Mesendoderm (in vitro differentiated cells): ENCODE measurements at regions not wholly inside any gene's neighbourhood (a gene's known extent, or its start where the extent isn't known, plus 50 kb on each side); places are given as distances from the start of the nearest gene placed in this dataset.
"Not testable (repeated sequence)": the region's sequence is repeated elsewhere in the genome, so short reads cannot be mapped to it uniquely, and the experiment has no call there.

ENCODE experiments used
- DNase-seq: peaks from one replicate; pipeline ENCODE4 v3.0.0; 2013
- H2AK5ac ChIP-seq: 2 replicates; pipeline ENCODE4 v1.6.1; 2013; ENCODE audit warnings: low read length, inconsistent platforms
- H2BK120ac ChIP-seq: 2 replicates; pipeline ENCODE4 v1.6.1; 2013; ENCODE audit warnings: low read depth, mild to moderate bottlenecking, low read length, moderate library complexity, mixed read lengths
- H2BK15ac ChIP-seq: replicated peaks from 2 replicates; pipeline ENCODE4 v1.6.1; 2013; ENCODE audit warnings: low read depth, mild to moderate bottlenecking, moderate library complexity
- H2BK5ac ChIP-seq: 2 replicates; pipeline ENCODE4 v1.6.1; 2013; ENCODE audit warnings: low read length, inconsistent platforms
- H3K18ac ChIP-seq: 2 replicates; pipeline ENCODE4 v1.6.1; 2013; ENCODE audit warnings: mild to moderate bottlenecking, low read length, mixed read lengths
- H3K23ac ChIP-seq: one replicate; pipeline ENCODE4 v1.6.1; 2013; ENCODE audit warnings: low read length
- H3K27ac ChIP-seq: 2 replicates; pipeline ENCODE4 v1.5.1; 2013; ENCODE audit warnings: low read depth, mild to moderate bottlenecking, inconsistent platforms, low read length, moderate library complexity
- H3K27me3 ChIP-seq: 2 replicates; pipeline ENCODE4 v1.6.1; 2013; ENCODE audit warnings: low read length, control low read depth, mild to moderate bottlenecking, inconsistent platforms; ENCODE audit not compliant: insufficient read depth, poor library complexity
- H3K36me3 ChIP-seq: 2 replicates; pipeline ENCODE4 v1.6.1; 2013; ENCODE audit warnings: low read length, inconsistent platforms; ENCODE audit not compliant: control insufficient read depth, insufficient read depth
- H3K4ac ChIP-seq: one replicate; pipeline ENCODE4 v1.6.1; 2013; ENCODE audit warnings: low read depth, mild to moderate bottlenecking, low read length, moderate library complexity
- H3K4me1 ChIP-seq: 2 replicates; pipeline ENCODE4 v1.6.1; 2013; ENCODE audit warnings: low read depth, low read length, inconsistent platforms; ENCODE audit not compliant: control insufficient read depth
- H3K4me2 ChIP-seq: 2 replicates; pipeline ENCODE4 v1.6.1; 2013; ENCODE audit warnings: low read length
- H3K4me3 ChIP-seq: 2 replicates; pipeline ENCODE4 v1.5.1; 2013; ENCODE audit warnings: mild to moderate bottlenecking, low read length
- H3K56ac ChIP-seq: one replicate; pipeline ENCODE4 v1.6.1; 2013; ENCODE audit warnings: low read length
- H3K79me1 ChIP-seq: 2 replicates; pipeline ENCODE4 v1.6.1; 2013; ENCODE audit warnings: low read length, inconsistent platforms
- H3K79me2 ChIP-seq: 2 replicates; pipeline ENCODE4 v1.6.1; 2013; ENCODE audit warnings: mild to moderate bottlenecking, low read length; ENCODE audit not compliant: control insufficient read depth, insufficient read depth
- H3K9ac ChIP-seq: 2 replicates; pipeline ENCODE4 v1.6.1; 2013; ENCODE audit warnings: low read length, inconsistent platforms
- H4K5ac ChIP-seq: one replicate; pipeline ENCODE4 v1.6.1; 2013; ENCODE audit warnings: low read length
- H4K8ac ChIP-seq: one replicate; pipeline ENCODE4 v1.6.1; 2013; ENCODE audit warnings: low read depth, mild to moderate bottlenecking, control low read depth, low read length, moderate library complexity
- WGBS: extraction: QIAGEN DNeasy Blood & Tissue Kit; methylation state at CpG from one replicate; pipeline ENCODE4 v1.1.7; 2013; ENCODE audit warnings: low lambda C conversion rate, missing lambda C conversion rate; ENCODE audit not compliant: insufficient coverage; ENCODE audit errors: extremely low coverage; 5-methylcytosine and 5-hydroxymethylcytosine counted together

DNA sequence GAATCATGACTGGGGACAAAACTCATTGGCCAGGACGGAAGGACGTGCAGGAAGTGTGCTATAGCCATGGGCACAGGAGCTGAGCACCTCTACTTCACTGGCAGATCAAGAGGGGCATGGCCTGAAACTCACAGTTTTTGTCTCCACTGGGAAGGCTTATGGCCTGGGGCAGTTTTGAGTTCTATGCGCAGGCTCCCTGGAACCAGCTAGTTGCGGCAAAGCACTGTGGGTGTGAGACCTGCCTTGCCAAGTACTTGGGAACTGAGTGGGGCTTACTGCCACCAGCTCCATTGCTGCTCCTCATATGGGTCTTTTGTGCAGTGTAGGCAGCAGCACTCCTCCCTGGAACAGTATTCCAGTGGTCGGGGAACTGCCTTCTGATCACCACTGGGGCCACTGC is 282.6 kb upstream of the EYS start:
- WGBS, result no CpG with 5 or more reads among the region's 5 CpGs
- H3K36me3 ChIP-seq, result no peaks in the 10 kb centered on the region
- no peak overlapping the region for H2AK5ac ChIP-seq
- H3K79me2 ChIP-seq, result no peaks in the 10 kb centered on the region
- H3K79me1 ChIP-seq, result no peaks in the 10 kb centered on the region
- H2BK15ac ChIP-seq, result no peak overlapping the region
- H3K27me3 ChIP-seq, result no peaks in the 10 kb centered on the region
- no peak overlapping the region for H3K56ac ChIP-seq
- no peak overlapping the region for H3K4me3 ChIP-seq
- DNase-seq, result no peak
- H3K27ac ChIP-seq, result no peak overlapping the region
- no peak overlapping the region for H3K9ac ChIP-seq
- H3K23ac ChIP-seq, result no peak overlapping the region
- no peak overlapping the region for H3K4ac ChIP-seq
- no peak overlapping the region for H3K18ac ChIP-seq
- no peak overlapping the region for H4K8ac ChIP-seq
- H4K5ac ChIP-seq, result no peak overlapping the region
- no peaks in the 10 kb centered on the region for H3K4me1 ChIP-seq
- no peak overlapping the region for H2BK5ac ChIP-seq
- H2BK120ac ChIP-seq, result no peak overlapping the region
- H3K4me2 ChIP-seq, result no peak overlapping the region

DNA sequence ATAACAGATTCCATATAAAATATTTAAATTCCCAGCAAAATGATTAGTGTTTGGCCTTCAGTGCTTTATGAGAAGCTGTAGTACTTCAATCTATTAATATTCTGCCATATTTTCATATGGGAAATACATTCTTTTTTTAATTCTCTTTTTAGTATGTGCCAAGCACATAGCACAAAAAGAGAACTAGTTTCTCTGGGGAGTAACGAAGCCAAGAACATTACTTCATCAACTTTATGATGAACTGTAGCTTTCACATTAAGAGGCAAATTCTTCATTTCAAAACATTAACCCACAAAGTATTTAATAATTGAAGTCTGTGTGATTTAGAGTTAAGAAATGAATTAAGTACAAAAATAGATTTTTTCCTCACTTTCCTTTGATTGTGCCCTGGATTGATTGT is 281.0 kb upstream of the EYS start:
- no peaks in the 10 kb centered on the region for H3K4me1 ChIP-seq
- no peak overlapping the region for H2BK120ac ChIP-seq
- H3K27ac ChIP-seq, result no peak overlapping the region
- no peak for DNase-seq
- H3K4me2 ChIP-seq, result no peak overlapping the region
- H3K56ac ChIP-seq, result no peak overlapping the region
- no peak overlapping the region for H3K9ac ChIP-seq
- no CpG with 5 or more reads among the region's 1 CpG for whole genome bisulfite sequencing
- H3K79me1 ChIP-seq, result no peaks in the 10 kb centered on the region
- no peak overlapping the region for H2AK5ac ChIP-seq
- H2BK15ac ChIP-seq, result no peak overlapping the region
- H3K36me3 ChIP-seq, result no peaks in the 10 kb centered on the region
- H3K18ac ChIP-seq, result no peak overlapping the region
- no peak overlapping the region for H3K4ac ChIP-seq
- H2BK5ac ChIP-seq, result no peak overlapping the region
- no peaks in the 10 kb centered on the region for H3K27me3 ChIP-seq
- no peak overlapping the region for H3K23ac ChIP-seq
- H3K4me3 ChIP-seq, result no peak overlapping the region
- no peaks in the 10 kb centered on the region for H3K79me2 ChIP-seq
- H4K5ac ChIP-seq, result no peak overlapping the region
- no peak overlapping the region for H4K8ac ChIP-seq

GRCh38 chr6:65984089-65984488 is 277.1 kb upstream of the EYS start:
- Histone ChIP-seq H4K8ac (no peak overlapping the region), H3K4me3 (no peak overlapping the region), H3K9ac (no peak overlapping the region), H2BK120ac (no peak overlapping the region), H3K36me3 (no peaks in the 10 kb centered on the region), H3K4ac (no peak overlapping the region), H4K5ac (no peak overlapping the region), H2BK15ac (no peak overlapping the region), H3K56ac (no peak overlapping the region), H3K4me2 (no peak overlapping the region), H3K18ac (no peak overlapping the region), H3K23ac (no peak overlapping the region), H3K4me1 (no peaks in the 10 kb centered on the region), H3K79me1 (no peaks in the 10 kb centered on the region), H3K27ac (no peak overlapping the region), H3K79me2 (no peaks in the 10 kb centered on the region), H3K27me3 (no peaks in the 10 kb centered on the region), H2BK5ac (no peak overlapping the region), H2AK5ac (no peak overlapping the region)
- no peak for DNase-seq
- WGBS, result no CpG with 5 or more reads among the region's 2 CpGs

GRCh38 chr6:65979120-65979519 is 272.1 kb upstream of the EYS start:
- H4K5ac ChIP-seq, result no peak overlapping the region
- H2BK5ac ChIP-seq, result no peak overlapping the region
- no peak overlapping the region for H3K9ac ChIP-seq
- no peaks in the 10 kb centered on the region for H3K79me2 ChIP-seq
- H3K4me2 ChIP-seq, result no peak overlapping the region
- no peak overlapping the region for H4K8ac ChIP-seq
- H3K23ac ChIP-seq, result no peak overlapping the region
- H3K4me1 ChIP-seq, result no peaks in the 10 kb centered on the region
- no peak for DNase-seq
- WGBS, result no CpG with 5 or more reads among the region's 2 CpGs
- no peaks in the 10 kb centered on the region for H3K79me1 ChIP-seq
- H3K36me3 ChIP-seq, result no peaks in the 10 kb centered on the region
- H2AK5ac ChIP-seq, result no peak overlapping the region
- no peak overlapping the region for H3K4ac ChIP-seq
- no peak overlapping the region for H2BK120ac ChIP-seq
- no peaks in the 10 kb centered on the region for H3K27me3 ChIP-seq
- H3K27ac ChIP-seq, result no peak overlapping the region
- H3K18ac ChIP-seq, result no peak overlapping the region
- H3K4me3 ChIP-seq, result no peak overlapping the region
- H3K56ac ChIP-seq, result no peak overlapping the region
- H2BK15ac ChIP-seq, result no peak overlapping the region

DNA sequence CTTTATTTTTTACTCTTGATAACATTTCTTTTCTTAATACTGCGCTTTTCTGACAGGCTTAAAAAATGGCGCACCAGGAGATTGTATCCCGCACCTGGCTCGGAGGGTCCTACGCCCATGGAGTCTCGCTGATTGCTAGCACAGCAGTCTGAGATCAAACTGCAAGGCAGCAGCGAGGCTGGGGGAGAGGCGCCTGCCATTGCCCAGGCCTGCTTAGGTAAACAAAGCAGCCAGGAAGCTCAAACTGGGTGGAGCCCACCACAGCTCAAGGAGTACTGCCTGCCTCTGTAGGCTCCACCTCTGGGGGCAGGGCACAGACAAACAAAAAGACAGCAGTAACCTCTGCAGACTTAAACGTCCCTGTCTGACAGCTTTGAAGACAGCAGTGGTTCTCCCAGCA is 264.2 kb upstream of the EYS start:
- not testable (repeated sequence) for H3K4me3 ChIP-seq, H3K36me3 ChIP-seq, H2BK120ac ChIP-seq, H2BK15ac ChIP-seq, H3K4ac ChIP-seq, DNase-seq, H3K4me2 ChIP-seq, H3K56ac ChIP-seq, H3K27me3 ChIP-seq, H3K79me2 ChIP-seq, H3K18ac ChIP-seq, H3K27ac ChIP-seq, H2BK5ac ChIP-seq, H3K79me1 ChIP-seq, H4K8ac ChIP-seq, H3K4me1 ChIP-seq, H2AK5ac ChIP-seq, H4K5ac ChIP-seq, H3K9ac ChIP-seq, H3K23ac ChIP-seq
- WGBS, result no CpG with 5 or more reads among the region's 9 CpGs

- Histone ChIP-seq H3K79me2 (no peaks in the 10 kb centered on the region), H3K4ac (no peak overlapping the region), H3K4me3 (no peak overlapping the region), H4K8ac (no peak overlapping the region), H4K5ac (no peak overlapping the region), H2BK15ac (no peak overlapping the region), H3K9ac (no peak overlapping the region), H3K56ac (no peak overlapping the region), H3K18ac (no peak overlapping the region), H3K27ac (no peak overlapping the region), H2BK5ac (no peak overlapping the region), H3K4me2 (no peak overlapping the region), H3K79me1 (no peaks in the 10 kb centered on the region), H3K27me3 (no peaks in the 10 kb centered on the region), H2AK5ac (no peak overlapping the region), H3K4me1 (no peaks in the 10 kb centered on the region), H3K36me3 (no peaks in the 10 kb centered on the region), H3K23ac (no peak overlapping the region), H2BK120ac (no peak overlapping the region)
- no peak for DNase-seq
These were observed 257.2 kb upstream of the EYS start for GRCh38 chr6:65964261-65964660.
